ENCODE measurements at regions not wholly inside any gene's neighbourhood (a gene's known extent, or its start where the extent isn't known, plus 50 kb on each side); places are given as distances from the start of the nearest gene placed in this dataset.
A peak's percentile ranks its signal among the peaks of the same experiment; 100 is the strongest.

DNA sequence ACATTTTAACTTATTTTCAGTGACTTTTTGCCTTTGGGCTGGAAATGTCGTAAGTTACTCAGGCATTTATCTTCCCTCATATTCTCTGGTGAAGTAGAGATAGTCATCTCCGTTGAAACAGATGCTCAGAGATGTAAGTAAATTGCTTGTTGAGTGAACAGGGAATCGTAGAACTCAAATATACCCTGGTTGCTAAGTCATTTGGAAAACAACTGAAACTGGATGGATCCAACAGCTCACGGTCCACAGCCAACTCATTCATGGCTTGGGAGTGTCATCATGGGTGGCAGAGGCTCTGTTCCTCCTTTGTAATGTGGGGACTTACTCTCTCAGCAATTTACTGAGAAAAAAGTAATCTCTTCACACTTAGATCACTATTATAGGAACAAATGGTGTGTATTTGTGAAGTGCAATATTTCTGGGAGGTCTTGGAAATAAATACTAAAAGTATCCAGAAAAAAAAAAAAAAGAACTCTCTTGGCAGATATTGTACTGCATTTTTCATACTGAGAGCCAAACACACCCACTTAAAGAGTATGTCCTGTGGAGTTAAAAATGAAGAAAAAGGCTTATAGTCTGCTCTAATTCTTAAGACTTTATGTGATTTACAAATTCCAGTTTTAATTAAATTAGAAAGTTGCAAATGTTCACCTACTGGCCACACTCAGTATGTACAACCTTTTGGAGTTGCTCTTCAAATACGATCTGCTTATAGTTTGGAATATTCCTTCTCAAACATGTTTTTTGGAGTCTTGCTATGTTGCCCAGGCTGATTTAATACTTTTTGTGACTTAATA is 107.4 kb downstream of the LEPR start:
- H3K9me3 ChIP-seq (ENCODE audit: low read depth, low read length, poor library complexity, severe bottlenecking), result no peaks in the 10 kb centered on the region
- ChIA-PET CTCF (no interaction called here), POLR2A (ENCODE audit: low non-redundant PET) (no interaction called here)
- DNase-seq (ENCODE audit: low spot score), result no peak
- H3K27me3 ChIP-seq (replicated peaks; ENCODE audit: insufficient read depth, low read depth, low read length, poor library complexity), result peaks cover 55% of the 10 kb centered on the region
- no peaks in the 10 kb centered on the region for H3K4me1 ChIP-seq (ENCODE audit: insufficient read depth, low read length, poor library complexity, severe bottlenecking)
- H3K4me3 ChIP-seq (ENCODE audit: low read depth, low read length, poor library complexity, severe bottlenecking), result no peak overlapping the region
- H3K36me3 ChIP-seq (ENCODE audit: insufficient read depth, low read length, poor library complexity, severe bottlenecking), result no peaks in the 10 kb centered on the region
- no peak overlapping the region for H3K27ac ChIP-seq (ENCODE audit: low read depth, low read length, poor library complexity, severe bottlenecking)
- TF ChIP-seq, protein P1, sequence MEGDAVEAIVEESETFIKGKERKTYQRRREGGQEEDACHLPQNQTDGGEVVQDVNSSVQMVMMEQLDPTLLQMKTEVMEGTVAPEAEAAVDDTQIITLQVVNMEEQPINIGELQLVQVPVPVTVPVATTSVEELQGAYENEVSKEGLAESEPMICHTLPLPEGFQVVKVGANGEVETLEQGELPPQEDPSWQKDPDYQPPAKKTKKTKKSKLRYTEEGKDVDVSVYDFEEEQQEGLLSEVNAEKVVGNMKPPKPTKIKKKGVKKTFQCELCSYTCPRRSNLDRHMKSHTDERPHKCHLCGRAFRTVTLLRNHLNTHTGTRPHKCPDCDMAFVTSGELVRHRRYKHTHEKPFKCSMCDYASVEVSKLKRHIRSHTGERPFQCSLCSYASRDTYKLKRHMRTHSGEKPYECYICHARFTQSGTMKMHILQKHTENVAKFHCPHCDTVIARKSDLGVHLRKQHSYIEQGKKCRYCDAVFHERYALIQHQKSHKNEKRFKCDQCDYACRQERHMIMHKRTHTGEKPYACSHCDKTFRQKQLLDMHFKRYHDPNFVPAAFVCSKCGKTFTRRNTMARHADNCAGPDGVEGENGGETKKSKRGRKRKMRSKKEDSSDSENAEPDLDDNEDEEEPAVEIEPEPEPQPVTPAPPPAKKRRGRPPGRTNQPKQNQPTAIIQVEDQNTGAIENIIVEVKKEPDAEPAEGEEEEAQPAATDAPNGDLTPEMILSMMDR (conservative IDR thresholded peaks at IDR 0.05; ENCODE audit: low read depth, low read length), result peak; percentile 37; the same call in 1 of the 2 replicates
- no peak for TF ChIP-seq EZH2 (IDR thresholded peaks at IDR 0.05; ENCODE audit: borderline replicate concordance, low read depth, low read length, poor library complexity, severe bottlenecking)
- intact Hi-C loops (cut with micrococcal nuclease; ENCODE audit: unreplicated experiment), result no loop called here
- BruUV-seq (replicated peaks), result no TSS peak

GRCh38 chr1:65531972-65532570 is 111.6 kb downstream of the LEPR start:
- no peak for DNase-seq (ENCODE audit: low spot score)
- no peaks in the 10 kb centered on the region for H3K36me3 ChIP-seq (ENCODE audit: insufficient read depth, low read length, poor library complexity, severe bottlenecking)
- no TSS peak for BruUV-seq (replicated peaks)
- TF ChIP-seq EZH2 (IDR thresholded peaks at IDR 0.05; ENCODE audit: borderline replicate concordance, low read depth, low read length, poor library complexity, severe bottlenecking), result no peak
- TF ChIP-seq, protein P1 (conservative IDR thresholded peaks at IDR 0.05; ENCODE audit: low read depth, low read length), result no peak
- no peaks in the 10 kb centered on the region for H3K4me1 ChIP-seq (ENCODE audit: insufficient read depth, low read length, poor library complexity, severe bottlenecking)
- intact Hi-C loops (cut with micrococcal nuclease; ENCODE audit: unreplicated experiment), result no loop called here
- H3K4me3 ChIP-seq (ENCODE audit: low read depth, low read length, poor library complexity, severe bottlenecking), result no peak overlapping the region
- peaks cover 5% of the 10 kb centered on the region for H3K9me3 ChIP-seq (ENCODE audit: low read depth, low read length, poor library complexity, severe bottlenecking)
- ChIA-PET CTCF (no interaction called here), POLR2A (ENCODE audit: low non-redundant PET) (no interaction called here)
- no peak overlapping the region for H3K27ac ChIP-seq (ENCODE audit: low read depth, low read length, poor library complexity, severe bottlenecking)
- H3K27me3 ChIP-seq (replicated peaks; ENCODE audit: insufficient read depth, low read depth, low read length, poor library complexity), result peaks cover 15% of the 10 kb centered on the region

DNA sequence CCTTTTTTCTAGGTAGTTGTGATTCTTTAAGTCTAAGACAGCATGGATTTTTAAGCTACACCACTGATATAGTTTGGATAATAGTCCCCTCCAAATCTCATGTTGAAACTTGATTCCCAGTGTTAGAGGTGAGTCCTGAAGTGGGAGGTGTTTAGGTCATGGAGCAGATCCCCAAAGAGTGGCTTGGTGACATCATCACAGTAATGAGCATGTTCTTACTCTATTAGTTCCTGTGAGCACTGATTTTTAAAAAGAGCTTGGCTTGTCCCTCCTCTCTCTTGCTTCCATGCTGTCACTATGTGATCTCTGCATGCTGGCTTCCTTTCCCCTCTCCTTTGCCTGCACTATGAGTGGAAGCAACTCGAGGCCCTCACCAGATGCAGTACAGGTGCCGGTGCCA is 115.5 kb downstream of the LEPR start:
- no peaks in the 10 kb centered on the region for H3K4me1 ChIP-seq (ENCODE audit: insufficient read depth, low read length, poor library complexity, severe bottlenecking)
- intact Hi-C loops (cut with micrococcal nuclease; ENCODE audit: unreplicated experiment), result no loop called here
- no peak for TF ChIP-seq EZH2 (IDR thresholded peaks at IDR 0.05; ENCODE audit: borderline replicate concordance, low read depth, low read length, poor library complexity, severe bottlenecking)
- TF ChIP-seq, protein P1 (conservative IDR thresholded peaks at IDR 0.05; ENCODE audit: low read depth, low read length), result no peak
- H3K9me3 ChIP-seq (ENCODE audit: low read depth, low read length, poor library complexity, severe bottlenecking), result peaks cover 5% of the 10 kb centered on the region
- no peaks in the 10 kb centered on the region for H3K27me3 ChIP-seq (replicated peaks; ENCODE audit: insufficient read depth, low read depth, low read length, poor library complexity)
- no peak overlapping the region for H3K27ac ChIP-seq (ENCODE audit: low read depth, low read length, poor library complexity, severe bottlenecking)
- no peak overlapping the region for H3K4me3 ChIP-seq (ENCODE audit: low read depth, low read length, poor library complexity, severe bottlenecking)
- CTCF ChIA-PET, result no interaction called here
- POLR2A ChIA-PET (ENCODE audit: low non-redundant PET), result no interaction called here
- no TSS peak for BruUV-seq (replicated peaks)
- DNase-seq (ENCODE audit: low spot score), result no peak
- no peaks in the 10 kb centered on the region for H3K36me3 ChIP-seq (ENCODE audit: insufficient read depth, low read length, poor library complexity, severe bottlenecking)

Measured in A673 (cell line).